Neural cell (in vitro differentiated cells): ENCODE measurements at regions not wholly inside any gene's neighbourhood (a gene's known extent, or its start where the extent isn't known, plus 50 kb on each side); places are given as distances from the start of the nearest gene placed in this dataset.

Experiments used
- H2AFZ ChIP-seq: fragments of 200-600, 300-800 bp; sonication (generic), shearing (Covaris generic); 2 replicates; pipeline ENCODE4 v1.6.0; 2014; ENCODE audit warnings: low read depth, mild to moderate bottlenecking, antibody characterized with exemption, low read length, moderate library complexity
- H3F3A ChIP-seq: fragments of 200-600 bp; shearing (Covaris generic); 2 replicates; pipeline ENCODE4 v1.6.1; 2016; ENCODE audit warnings: mild to moderate bottlenecking, moderate library complexity, mixed read lengths, antibody characterized with exemption, low read length; ENCODE audit not compliant: insufficient read depth, poor library complexity, severe bottlenecking
- H3K27ac ChIP-seq: fragments of 200-600, 300-800 bp; sonication (generic), shearing (Covaris generic); 2 replicates; pipeline ENCODE4 v1.5.1; 2014; ENCODE audit warnings: mild to moderate bottlenecking, low read length, moderate library complexity
- H3K27me3 ChIP-seq: fragments of 300-800, 200-600 bp; sonication (generic), shearing (Covaris generic); 2 replicates; pipeline ENCODE4 v1.6.0; 2014; ENCODE audit warnings: mild to moderate bottlenecking, low read depth, low read length, moderate library complexity; ENCODE audit not compliant: insufficient read depth
- H3K36me3 ChIP-seq: fragments of 300-800, 200-600 bp; sonication (generic), shearing (Covaris generic); 2 replicates; pipeline ENCODE4 v1.5.1; 2014; ENCODE audit warnings: mild to moderate bottlenecking, antibody characterized with exemption, low read length, moderate library complexity; ENCODE audit not compliant: insufficient read depth
- H3K4me2 ChIP-seq: fragments of 300-800, 200-600 bp; sonication (generic), shearing (Covaris generic); 2 replicates; pipeline ENCODE4 v1.6.0; 2014; ENCODE audit warnings: mild to moderate bottlenecking, low read length
- H3K4me3 ChIP-seq: fragments of 300-800, 200-600 bp; sonication (generic), shearing (Covaris generic); 2 replicates; pipeline ENCODE4 v1.5.1; 2014; ENCODE audit warnings: mild to moderate bottlenecking, low read length, moderate library complexity
- H3K79me2 ChIP-seq: fragments of 200-600 bp; shearing (Covaris generic); replicated peaks from 2 replicates; pipeline ENCODE4 v1.6.0; 2014; ENCODE audit warnings: mild to moderate bottlenecking, low read length, moderate library complexity; ENCODE audit not compliant: insufficient read depth
- H3K9ac ChIP-seq: fragments of 300-800, 200-600 bp; sonication (generic), shearing (Covaris generic); 2 replicates; pipeline ENCODE4 v1.6.1; 2016; ENCODE audit warnings: mild to moderate bottlenecking, low read length, mixed read lengths
- H3K9me2 ChIP-seq: fragments of 200-600 bp; shearing (Covaris generic); 2 replicates; pipeline ENCODE4 v1.6.1; 2016; ENCODE audit warnings: mild to moderate bottlenecking, low read length, mixed read lengths; ENCODE audit not compliant: insufficient read depth
- H3K9me3 ChIP-seq: fragments of 200-600, 300-800 bp; sonication (generic), shearing (Covaris generic); 2 replicates; pipeline ENCODE4 v1.6.1; 2016; ENCODE audit warnings: mild to moderate bottlenecking, mixed run types, low read length, moderate library complexity, mixed read lengths
- H4K20me1 ChIP-seq: fragments of 200-600 bp; shearing (Covaris generic); 2 replicates; pipeline ENCODE4 v1.6.1; 2016; ENCODE audit warnings: mild to moderate bottlenecking, mixed run types; ENCODE audit not compliant: insufficient read depth
- EP300 ChIP-seq: fragments of 450-650 bp; conservative IDR thresholded peaks from 2 replicates; pipeline ENCODE4 v1.6.1; 2014; ENCODE audit warnings: antibody characterized with exemption, mild to moderate bottlenecking, moderate library complexity; ENCODE audit not compliant: poor library complexity, severe bottlenecking
- EZH2 ChIP-seq: fragments of 200-600, 300-800 bp; shearing (Covaris generic), sonication (generic); IDR thresholded peaks from 2 replicates; pipeline ENCODE4 v1.6.1; 2014; ENCODE audit warnings: antibody characterized with exemption, low read length, borderline replicate concordance, mild to moderate bottlenecking; ENCODE audit not compliant: insufficient read depth, poor library complexity, severe bottlenecking
- MXI1 ChIP-seq: fragments of 450-650 bp; conservative IDR thresholded peaks from 2 replicates; pipeline ENCODE4 v1.6.1; 2014; ENCODE audit warnings: antibody characterized with exemption, mild to moderate bottlenecking; ENCODE audit not compliant: poor library complexity, severe bottlenecking
- POLR2AphosphoS5 ChIP-seq: IDR thresholded peaks from 2 replicates; pipeline ENCODE4 v1.6.1; 2012
- RAD21 ChIP-seq: fragments of 450-650 bp; conservative IDR thresholded peaks from 2 replicates; pipeline ENCODE4 v1.6.1; 2014; ENCODE audit warnings: antibody characterized with exemption, mild to moderate bottlenecking, moderate library complexity
- SMC3 ChIP-seq: fragments of 450-650 bp; conservative IDR thresholded peaks from 2 replicates; pipeline ENCODE4 v1.6.1; 2014; ENCODE audit warnings: antibody characterized with exemption, mild to moderate bottlenecking, moderate library complexity; ENCODE audit not compliant: poor library complexity
- TAF1 ChIP-seq: IDR thresholded peaks from 2 replicates; pipeline ENCODE4 v1.6.1; 2012; ENCODE audit warnings: low read depth
- TF ChIP-seq, protein P1 (sequence below): fragments of 450-650 bp; IDR thresholded peaks from 2 replicates; pipeline ENCODE4 v1.5.1; 2014; ENCODE audit warnings: antibody characterized with exemption, mild to moderate bottlenecking, moderate library complexity; ENCODE audit not compliant: poor library complexity, severe bottlenecking
- TF ChIP-seq, protein P2 (sequence below): IDR thresholded peaks from 2 replicates; pipeline ENCODE4 v1.6.1; 2012; ENCODE audit warnings: borderline replicate concordance

DNA sequence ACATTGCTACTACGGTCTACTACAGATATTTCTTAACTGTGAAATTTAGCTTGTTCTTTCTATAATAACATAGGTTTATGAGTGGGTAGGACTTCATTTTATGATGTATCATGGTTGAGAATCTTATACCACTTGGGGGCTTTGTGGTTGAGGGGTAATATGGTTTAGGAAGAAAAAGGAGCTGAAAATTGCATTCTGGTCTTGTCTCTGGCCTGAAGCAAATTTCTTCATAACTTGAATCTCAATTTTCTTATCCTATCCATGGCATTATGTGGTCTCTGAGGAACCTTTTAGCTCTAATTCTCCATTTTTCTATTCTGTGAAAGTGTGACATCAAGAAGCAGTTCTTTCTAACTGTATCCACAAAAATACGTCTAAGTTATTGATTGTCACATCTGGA is 341.0 kb downstream of the SOX2 start:
- H3K9me2 ChIP-seq = no peaks in the 10 kb centered on the region
- TF ChIP-seq EP300 (no peak), SMC3 (no peak), TAF1 (no peak), MXI1 (no peak), EZH2 (no peak), POLR2AphosphoS5 (no peak), RAD21 (no peak)
- TF ChIP-seq, protein P1, sequence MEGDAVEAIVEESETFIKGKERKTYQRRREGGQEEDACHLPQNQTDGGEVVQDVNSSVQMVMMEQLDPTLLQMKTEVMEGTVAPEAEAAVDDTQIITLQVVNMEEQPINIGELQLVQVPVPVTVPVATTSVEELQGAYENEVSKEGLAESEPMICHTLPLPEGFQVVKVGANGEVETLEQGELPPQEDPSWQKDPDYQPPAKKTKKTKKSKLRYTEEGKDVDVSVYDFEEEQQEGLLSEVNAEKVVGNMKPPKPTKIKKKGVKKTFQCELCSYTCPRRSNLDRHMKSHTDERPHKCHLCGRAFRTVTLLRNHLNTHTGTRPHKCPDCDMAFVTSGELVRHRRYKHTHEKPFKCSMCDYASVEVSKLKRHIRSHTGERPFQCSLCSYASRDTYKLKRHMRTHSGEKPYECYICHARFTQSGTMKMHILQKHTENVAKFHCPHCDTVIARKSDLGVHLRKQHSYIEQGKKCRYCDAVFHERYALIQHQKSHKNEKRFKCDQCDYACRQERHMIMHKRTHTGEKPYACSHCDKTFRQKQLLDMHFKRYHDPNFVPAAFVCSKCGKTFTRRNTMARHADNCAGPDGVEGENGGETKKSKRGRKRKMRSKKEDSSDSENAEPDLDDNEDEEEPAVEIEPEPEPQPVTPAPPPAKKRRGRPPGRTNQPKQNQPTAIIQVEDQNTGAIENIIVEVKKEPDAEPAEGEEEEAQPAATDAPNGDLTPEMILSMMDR = no peak
- TF ChIP-seq, protein P2, sequence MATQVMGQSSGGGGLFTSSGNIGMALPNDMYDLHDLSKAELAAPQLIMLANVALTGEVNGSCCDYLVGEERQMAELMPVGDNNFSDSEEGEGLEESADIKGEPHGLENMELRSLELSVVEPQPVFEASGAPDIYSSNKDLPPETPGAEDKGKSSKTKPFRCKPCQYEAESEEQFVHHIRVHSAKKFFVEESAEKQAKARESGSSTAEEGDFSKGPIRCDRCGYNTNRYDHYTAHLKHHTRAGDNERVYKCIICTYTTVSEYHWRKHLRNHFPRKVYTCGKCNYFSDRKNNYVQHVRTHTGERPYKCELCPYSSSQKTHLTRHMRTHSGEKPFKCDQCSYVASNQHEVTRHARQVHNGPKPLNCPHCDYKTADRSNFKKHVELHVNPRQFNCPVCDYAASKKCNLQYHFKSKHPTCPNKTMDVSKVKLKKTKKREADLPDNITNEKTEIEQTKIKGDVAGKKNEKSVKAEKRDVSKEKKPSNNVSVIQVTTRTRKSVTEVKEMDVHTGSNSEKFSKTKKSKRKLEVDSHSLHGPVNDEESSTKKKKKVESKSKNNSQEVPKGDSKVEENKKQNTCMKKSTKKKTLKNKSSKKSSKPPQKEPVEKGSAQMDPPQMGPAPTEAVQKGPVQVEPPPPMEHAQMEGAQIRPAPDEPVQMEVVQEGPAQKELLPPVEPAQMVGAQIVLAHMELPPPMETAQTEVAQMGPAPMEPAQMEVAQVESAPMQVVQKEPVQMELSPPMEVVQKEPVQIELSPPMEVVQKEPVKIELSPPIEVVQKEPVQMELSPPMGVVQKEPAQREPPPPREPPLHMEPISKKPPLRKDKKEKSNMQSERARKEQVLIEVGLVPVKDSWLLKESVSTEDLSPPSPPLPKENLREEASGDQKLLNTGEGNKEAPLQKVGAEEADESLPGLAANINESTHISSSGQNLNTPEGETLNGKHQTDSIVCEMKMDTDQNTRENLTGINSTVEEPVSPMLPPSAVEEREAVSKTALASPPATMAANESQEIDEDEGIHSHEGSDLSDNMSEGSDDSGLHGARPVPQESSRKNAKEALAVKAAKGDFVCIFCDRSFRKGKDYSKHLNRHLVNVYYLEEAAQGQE = no peak
- H4K20me1 ChIP-seq = no peaks in the 10 kb centered on the region

DNA sequence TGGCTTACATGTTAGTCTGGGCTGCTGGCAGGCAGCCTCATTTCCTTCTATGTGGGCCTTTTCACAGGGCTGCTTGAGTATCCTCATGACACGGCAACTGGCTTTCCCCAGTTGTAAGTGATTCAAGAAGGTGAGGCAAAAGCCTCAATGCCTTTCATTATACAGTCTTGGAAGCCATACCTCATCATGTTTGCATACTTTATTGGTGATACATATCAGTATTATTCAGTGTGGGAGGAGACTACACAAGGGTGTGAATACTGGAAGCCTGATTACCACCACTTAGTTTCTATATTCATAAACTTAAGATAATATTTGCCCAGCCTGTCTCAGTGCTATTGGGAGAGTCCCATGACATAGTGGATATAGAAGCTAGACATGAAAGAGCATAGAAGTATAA is 346.8 kb downstream of the SOX2 start:
- Histone ChIP-seq H3K79me2 (no peaks in the 10 kb centered on the region), H2AFZ (no peak overlapping the region), H3K27ac (no peak overlapping the region), H3K27me3 (no peaks in the 10 kb centered on the region), H3F3A (no peaks in the 10 kb centered on the region), H3K4me3 (no peak overlapping the region), H4K20me1 (no peaks in the 10 kb centered on the region), H3K9me2 (no peaks in the 10 kb centered on the region), H3K9ac (no peak overlapping the region), H3K36me3 (no peaks in the 10 kb centered on the region), H3K4me2 (no peak overlapping the region), H3K9me3 (no peaks in the 10 kb centered on the region)
- TF ChIP-seq RAD21 (no peak), POLR2AphosphoS5 (no peak), EZH2 (no peak), TAF1 (no peak), SMC3 (no peak), MXI1 (no peak), EP300 (no peak)
- TF ChIP-seq, protein P2 = no peak
- TF ChIP-seq, protein P1 = no peak

More for the DNA sequence above, 341.0 kb downstream of the SOX2 start:
- Histone ChIP-seq H3K79me2 (no peaks in the 10 kb centered on the region), H3K4me3 (no peak overlapping the region), H3K36me3 (no peaks in the 10 kb centered on the region), H3F3A (no peaks in the 10 kb centered on the region), H3K4me2 (no peak overlapping the region), H3K27me3 (no peaks in the 10 kb centered on the region), H3K9ac (no peak overlapping the region), H3K27ac (no peak overlapping the region), H3K9me3 (no peaks in the 10 kb centered on the region), H2AFZ (no peak overlapping the region)
